ENCODE measurements at regions not wholly inside any gene's neighbourhood (a gene's known extent, or its start where the extent isn't known, plus 50 kb on each side); places are given as distances from the start of the nearest gene placed in this dataset.

DNA sequence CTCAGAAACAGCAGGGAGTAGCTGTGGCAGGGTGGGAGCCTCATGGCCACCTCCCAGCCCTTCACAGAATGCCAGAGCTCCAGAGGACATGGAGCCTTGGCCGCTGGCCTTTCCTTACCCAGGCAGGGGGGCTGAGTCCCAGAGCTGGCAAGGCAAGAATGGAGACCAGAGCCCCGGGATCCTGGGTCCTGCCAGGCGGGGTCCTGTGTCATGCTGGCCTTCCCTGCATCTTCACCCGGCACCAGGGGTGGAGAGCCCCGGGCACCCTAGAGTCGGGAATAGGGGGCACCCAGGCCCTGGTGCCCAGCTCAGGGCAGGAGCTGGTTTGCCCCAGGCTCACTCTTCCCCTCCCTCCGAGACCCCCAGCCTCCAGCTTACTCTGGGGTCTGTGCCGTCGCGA lies 519.9 kb downstream of the TBC1D22A start:
- no peak for TF ChIP-seq EZH2 (IDR thresholded peaks at IDR 0.05; ENCODE audit: low read length, unreplicated experiment)
- TF ChIP-seq, protein P1, sequence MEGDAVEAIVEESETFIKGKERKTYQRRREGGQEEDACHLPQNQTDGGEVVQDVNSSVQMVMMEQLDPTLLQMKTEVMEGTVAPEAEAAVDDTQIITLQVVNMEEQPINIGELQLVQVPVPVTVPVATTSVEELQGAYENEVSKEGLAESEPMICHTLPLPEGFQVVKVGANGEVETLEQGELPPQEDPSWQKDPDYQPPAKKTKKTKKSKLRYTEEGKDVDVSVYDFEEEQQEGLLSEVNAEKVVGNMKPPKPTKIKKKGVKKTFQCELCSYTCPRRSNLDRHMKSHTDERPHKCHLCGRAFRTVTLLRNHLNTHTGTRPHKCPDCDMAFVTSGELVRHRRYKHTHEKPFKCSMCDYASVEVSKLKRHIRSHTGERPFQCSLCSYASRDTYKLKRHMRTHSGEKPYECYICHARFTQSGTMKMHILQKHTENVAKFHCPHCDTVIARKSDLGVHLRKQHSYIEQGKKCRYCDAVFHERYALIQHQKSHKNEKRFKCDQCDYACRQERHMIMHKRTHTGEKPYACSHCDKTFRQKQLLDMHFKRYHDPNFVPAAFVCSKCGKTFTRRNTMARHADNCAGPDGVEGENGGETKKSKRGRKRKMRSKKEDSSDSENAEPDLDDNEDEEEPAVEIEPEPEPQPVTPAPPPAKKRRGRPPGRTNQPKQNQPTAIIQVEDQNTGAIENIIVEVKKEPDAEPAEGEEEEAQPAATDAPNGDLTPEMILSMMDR (conservative IDR thresholded peaks at IDR 0.05; ENCODE audit: low read depth, low read length) = no peak

All from PC-3 (cell line).